HG02943 (cell line): ENCODE measurements at regions not wholly inside any gene's neighbourhood (a gene's known extent, or its start where the extent isn't known, plus 50 kb on each side); places are given as distances from the start of the nearest gene placed in this dataset.
"Not testable (repeated sequence)": the region's sequence is repeated elsewhere in the genome, so short reads cannot be mapped to it uniquely, and the experiment has no call there.

Experiments
- ATAC-seq: cut with Tn5 transposase; IDR thresholded peaks from one replicate; pipeline ENCODE4 v1.9.1; 2021; ENCODE audit warnings: mild to moderate bottlenecking, low read depth, moderate library complexity; ENCODE audit not compliant: unreplicated experiment

- ATAC-seq, result no peak
Observed at GRCh38 chr7:84941936-84942335, 244.9 kb downstream of the SEMA3D start.

DNA sequence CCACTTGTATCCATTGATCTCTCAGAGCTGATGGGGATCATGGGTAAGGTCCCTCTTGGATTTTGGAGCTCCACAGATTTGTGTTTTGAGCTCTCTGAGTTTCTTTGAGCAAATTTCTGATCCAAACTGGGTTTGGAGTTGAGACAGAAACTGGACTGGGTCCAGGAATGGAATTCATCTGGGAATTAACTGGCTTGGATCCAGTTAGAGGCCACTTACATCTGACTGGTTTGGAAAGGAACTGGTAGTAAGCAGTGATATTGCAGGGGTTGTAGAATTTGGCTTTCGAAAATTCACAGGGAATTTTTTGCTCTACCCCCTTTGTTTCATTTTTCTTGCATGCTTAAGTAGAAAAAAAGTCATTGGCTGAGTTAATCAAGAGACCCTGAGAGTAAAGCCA is 245.6 kb downstream of the SEMA3D start:
- no peak for ATAC-seq

DNA sequence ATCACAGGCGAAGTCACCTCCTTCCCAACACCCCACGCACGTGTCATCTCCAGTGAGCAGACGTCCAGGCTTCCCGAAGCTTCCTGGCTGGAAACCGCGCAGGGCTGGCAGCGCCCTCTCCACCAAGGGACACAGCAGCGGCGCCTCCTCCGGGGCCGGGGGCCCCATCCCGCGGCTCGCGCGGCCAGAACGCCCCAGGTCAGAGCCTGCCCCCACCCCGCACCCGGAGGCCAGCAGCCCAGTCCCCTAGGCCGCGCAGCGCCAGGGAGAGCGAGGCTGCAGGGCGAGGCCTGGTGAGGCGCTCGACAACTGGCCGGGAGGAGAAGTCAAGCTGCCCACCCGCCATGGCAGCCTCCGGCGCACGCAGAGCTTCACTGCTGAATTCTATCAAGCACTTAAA is 247.0 kb downstream of the SEMA3D start:
- no peak for ATAC-seq

GRCh38 chr7:84939442-84939841 is 247.4 kb downstream of the SEMA3D start:
- no peak for ATAC-seq

GRCh38 chr7:84924353-84924752 is 262.5 kb downstream of the SEMA3D start:
- ATAC-seq, result no peak

GRCh38 chr7:84923348-84923747 is 263.5 kb downstream of the SEMA3D start:
- no peak for ATAC-seq

GRCh38 chr7:84921154-84921553 is 265.7 kb downstream of the SEMA3D start:
- no peak for ATAC-seq

DNA sequence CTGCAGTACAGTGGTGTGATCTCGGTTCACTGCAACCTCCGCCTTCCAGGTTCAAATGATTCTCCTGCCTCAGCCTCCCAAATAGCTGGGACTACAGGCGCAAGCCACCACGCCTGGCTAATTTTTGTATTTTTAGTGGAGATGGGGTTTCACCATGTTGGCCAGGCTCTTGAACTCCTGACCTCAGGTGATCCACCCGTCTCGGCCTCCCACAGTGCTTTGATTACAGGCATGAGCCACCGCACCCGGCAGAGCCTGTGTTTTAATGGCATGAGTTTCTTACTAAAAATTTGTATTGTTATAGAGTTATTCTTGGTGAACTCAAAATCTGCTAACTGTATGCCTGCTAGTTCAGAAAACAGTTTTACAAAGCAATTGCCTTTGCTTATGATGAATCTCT is 269.9 kb downstream of the SEMA3D start:
- ATAC-seq, result not testable (repeated sequence)

DNA sequence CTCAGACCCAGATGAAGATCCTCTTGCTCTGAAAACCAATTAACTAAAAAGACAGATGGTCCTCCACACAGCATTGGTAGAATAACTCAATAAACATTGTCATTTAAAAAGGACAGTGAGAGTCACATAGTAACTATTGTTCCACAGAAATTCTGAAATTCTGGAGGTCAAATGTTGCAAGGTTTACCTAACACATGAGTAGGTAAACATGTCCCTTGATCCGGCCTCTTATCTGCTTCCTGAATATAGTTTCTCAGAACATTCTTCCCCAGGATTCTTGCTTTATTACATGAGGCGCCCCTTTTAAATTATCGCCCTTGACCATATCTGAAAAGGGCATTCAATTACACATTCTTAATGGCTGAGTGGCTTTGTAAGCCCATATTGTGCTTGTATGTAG is 270.7 kb downstream of the SEMA3D start:
- ATAC-seq, result no peak

DNA sequence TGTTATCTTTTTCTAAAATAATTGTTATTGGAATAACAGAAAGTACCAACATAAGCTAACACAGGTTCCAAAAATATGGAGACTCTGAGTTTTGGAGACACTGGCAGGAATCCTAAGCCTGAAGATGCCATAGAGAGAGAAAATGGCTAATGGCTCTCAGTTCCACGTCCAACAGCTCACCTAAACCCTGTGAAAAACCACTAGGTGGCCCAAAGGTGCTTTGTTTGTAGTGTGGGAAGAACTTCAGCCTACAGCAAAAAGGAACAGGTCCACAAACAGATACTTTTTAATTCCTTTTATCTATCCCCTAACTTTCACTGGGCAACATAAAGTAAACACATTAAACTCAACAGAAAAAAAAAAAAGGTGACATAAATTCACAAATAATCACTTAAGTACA is 272.3 kb downstream of the SEMA3D start:
- ATAC-seq, result no peak

- ATAC-seq, result no peak
Observed at GRCh38 chr7:84913731-84914130, 273.1 kb downstream of the SEMA3D start.

DNA sequence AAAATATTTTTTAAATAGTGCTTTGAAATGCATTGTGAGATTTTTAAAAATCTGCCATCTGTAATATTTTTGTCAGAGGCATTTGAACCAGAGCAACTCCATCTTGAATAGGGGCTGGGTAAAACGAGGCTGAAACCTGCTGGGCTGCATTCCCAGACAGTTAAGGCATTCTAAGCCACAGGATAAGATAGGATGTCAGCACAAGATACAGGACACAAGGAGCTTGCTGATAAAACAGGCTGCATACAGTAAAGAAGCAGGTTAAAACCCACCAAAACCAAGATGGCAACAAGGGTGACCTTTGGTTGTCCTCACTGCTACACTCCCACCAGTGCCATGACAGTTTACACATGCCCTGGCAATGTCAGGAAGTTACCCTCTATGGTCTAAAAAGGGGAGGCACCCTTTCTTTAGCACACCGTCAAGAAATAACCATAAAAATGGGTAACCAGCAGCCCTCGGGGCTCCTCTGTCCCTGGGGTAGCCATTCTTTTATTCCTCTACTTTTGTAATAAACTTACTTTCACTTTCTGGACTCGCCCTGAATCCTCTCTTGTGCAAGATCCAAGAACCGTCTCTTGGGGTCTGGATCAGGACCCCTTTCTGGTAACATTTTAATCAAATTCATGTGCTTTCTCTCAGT is 273.7 kb downstream of the SEMA3D start:
- ATAC-seq, result no peak

- no peak for ATAC-seq
Observed at GRCh38 chr7:84912537-84912936, 274.3 kb downstream of the SEMA3D start.

DNA sequence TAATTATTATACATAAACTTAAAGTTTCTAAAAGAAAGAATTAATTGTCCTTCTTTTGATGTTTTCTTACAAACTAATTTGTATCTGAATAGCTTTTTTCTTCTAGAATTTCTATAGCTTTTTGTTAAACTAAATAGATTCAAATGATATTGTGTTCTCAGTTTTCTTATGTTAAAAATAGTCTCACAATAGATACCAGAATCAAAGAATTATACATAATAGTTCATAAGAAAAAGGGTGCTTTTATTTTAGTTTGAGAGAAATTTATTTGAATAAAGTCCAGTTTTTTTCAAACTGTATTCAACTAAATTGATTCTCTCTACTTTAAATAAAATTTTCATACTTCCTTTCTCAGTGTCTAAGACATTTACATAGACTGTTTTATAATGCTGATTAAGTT is 274.8 kb downstream of the SEMA3D start:
- ATAC-seq, result no peak

DNA sequence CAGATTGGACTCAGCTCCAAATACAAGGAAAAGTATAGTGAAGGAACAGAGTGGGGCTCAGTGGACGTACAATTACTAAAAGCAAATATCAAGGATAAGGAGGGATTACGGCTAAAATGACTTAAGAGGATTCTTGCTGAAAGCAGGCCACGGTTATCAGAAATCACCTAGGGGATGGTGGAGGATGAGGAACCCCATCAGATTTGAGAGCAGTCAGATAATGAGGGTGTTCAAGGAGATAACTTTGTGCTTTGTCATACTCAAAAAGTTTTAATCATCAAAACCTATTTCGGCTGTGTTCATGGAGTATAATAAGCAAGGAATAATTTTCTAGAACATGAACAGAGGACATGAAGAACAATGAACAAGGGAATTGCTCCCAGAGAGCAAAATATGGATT is 275.8 kb downstream of the SEMA3D start:
- ATAC-seq, result no peak

DNA sequence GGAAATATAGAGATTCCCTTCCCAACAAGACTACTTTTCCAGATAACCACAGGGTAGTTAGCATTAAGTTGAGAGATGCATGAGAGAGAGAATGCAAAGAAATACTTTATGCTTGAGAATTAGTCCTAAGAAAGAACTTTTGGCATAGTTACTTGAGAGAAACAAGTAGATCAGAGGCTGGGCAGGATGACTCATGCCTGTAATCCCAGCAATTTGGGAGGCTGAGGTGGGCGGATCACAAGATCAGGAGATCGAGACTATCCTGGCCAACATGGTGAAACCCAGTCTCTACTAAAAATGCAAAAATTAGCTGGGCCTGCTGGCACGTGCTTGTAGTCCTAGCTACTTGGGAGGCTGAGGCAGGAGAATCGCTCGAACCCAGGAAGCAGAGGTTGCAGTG is 276.5 kb downstream of the SEMA3D start:
- not testable (repeated sequence) for ATAC-seq

DNA sequence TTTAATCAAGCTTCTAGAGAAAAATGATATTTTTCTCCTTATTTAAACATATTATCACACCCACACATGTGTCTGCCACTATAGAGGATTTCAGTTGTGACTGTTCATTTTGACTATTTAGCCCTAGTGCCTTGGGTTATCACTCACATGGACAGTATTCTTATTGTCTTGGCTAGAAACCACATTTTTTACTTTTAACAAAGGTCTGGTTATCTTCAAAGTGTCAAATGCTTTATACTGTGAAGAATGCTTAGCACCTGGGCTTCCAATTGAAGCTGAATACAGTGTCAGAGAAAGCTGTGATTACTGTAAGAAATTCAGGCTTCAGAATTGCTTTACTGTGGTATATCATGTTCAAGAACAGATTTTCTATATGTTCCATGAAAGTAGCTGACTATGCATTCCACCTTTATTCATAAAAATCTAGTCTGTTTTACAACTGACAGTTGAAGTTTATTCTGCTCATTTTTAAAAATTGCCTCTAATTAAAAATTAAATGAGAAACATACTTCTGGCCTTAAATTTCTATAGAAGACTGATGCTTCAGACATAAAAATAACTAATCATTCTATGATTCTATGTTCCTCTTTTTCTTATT is 278.6 kb downstream of the SEMA3D start:
- no peak for ATAC-seq

GRCh38 chr7:84906889-84907288 is 280.0 kb downstream of the SEMA3D start:
- ATAC-seq, result no peak

- ATAC-seq, result no peak
Observed at GRCh38 chr7:84904561-84904960, 282.3 kb downstream of the SEMA3D start.

- ATAC-seq, result no peak
Observed at GRCh38 chr7:84901366-84901765, 285.5 kb downstream of the SEMA3D start.

DNA sequence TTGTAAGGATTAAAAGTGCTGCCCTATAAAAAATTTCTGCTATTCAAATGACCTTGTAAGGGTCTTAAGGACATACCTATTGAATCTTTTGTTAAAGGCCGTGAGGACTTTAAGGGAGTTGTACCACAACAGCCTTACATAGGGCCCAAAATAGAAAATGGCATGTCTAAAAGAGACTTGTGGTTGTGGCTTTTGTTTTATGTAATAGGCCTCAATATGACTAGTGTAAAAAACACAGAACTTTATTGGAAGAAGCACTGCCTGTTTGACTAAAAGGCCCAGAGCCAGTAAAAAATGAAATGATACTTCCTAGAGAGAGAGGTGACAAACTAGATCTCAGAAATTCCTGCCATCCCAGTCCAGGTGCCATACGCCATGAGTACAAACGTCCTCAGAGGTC is 286.6 kb downstream of the SEMA3D start:
- no peak for ATAC-seq

GRCh38 chr7:84895563-84895962 is 291.3 kb downstream of the SEMA3D start:
- ATAC-seq, result no peak

DNA sequence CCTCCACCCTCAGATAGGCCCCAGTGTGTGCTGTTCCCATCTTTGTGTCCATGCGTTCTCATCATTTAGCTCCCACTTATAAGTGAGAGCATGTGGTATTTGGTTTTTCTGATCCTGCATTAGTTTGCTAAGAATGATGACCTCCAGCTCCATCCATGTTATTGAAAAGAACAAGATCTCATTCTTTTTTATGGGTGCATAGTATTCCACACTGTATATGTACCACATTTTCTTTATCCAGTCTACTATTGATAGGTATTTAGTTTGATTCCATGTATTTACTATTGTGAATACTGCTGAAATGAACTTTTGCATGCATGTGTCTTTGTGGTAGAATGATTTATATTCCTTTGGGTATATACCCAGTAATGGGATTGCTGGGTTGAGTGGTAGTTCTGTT is 303.3 kb downstream of the SEMA3D start:
- not testable (repeated sequence) for ATAC-seq
